ENCODE measurements at regions not wholly inside any gene's neighbourhood (a gene's known extent, or its start where the extent isn't known, plus 50 kb on each side); places are given as distances from the start of the nearest gene placed in this dataset.

GRCh38 chr15:35301088-35301487, 216.0 kb upstream of the NANOGP8 start:
- DNase-seq (ENCODE audit: low spot score): no peak
- TF ChIP-seq CTCF (IDR thresholded peaks at IDR 0.05): no peak
- ATAC-seq (ENCODE audit: low FRiP score): no peak

GRCh38 chr15:35299059-35299735, 214.1 kb upstream of the NANOGP8 start:
- TF ChIP-seq CTCF (IDR thresholded peaks at IDR 0.05): no peak
- no peak for DNase-seq (ENCODE audit: low spot score)
- ATAC-seq (ENCODE audit: low FRiP score): no peak

GRCh38 chr15:35298509-35298908, 213.4 kb upstream of the NANOGP8 start:
- DNase-seq (ENCODE audit: low spot score) (no peak), ATAC-seq (ENCODE audit: low FRiP score) (no peak)
- TF ChIP-seq CTCF (IDR thresholded peaks at IDR 0.05): no peak

GRCh38 chr15:35293353-35294130, 208.4 kb upstream of the NANOGP8 start:
- DNase-seq (ENCODE audit: low spot score): no peak
- no peak for ATAC-seq (ENCODE audit: low FRiP score)
- TF ChIP-seq CTCF (IDR thresholded peaks at IDR 0.05): no peak

- ATAC-seq (ENCODE audit: low FRiP score): no peak
- no peak for TF ChIP-seq CTCF (IDR thresholded peaks at IDR 0.05)
Measured at GRCh38 chr15:35290301-35290721, 205.2 kb upstream of the NANOGP8 start.

GRCh38 chr15:35289024-35289617, 204.0 kb upstream of the NANOGP8 start:
- no peak for ATAC-seq (ENCODE audit: low FRiP score)
- TF ChIP-seq CTCF (IDR thresholded peaks at IDR 0.05): peak in 1 of 3 donors; percentile 26
- no peak for DNase-seq (ENCODE audit: low spot score)

More at GRCh38 chr15:35290301-35290721, 205.2 kb upstream of the NANOGP8 start:
- DNase-seq (ENCODE audit: low spot score): no peak

Data from omental fat pad (tissue), 3 donors.